GM12891 (cell line): ENCODE measurements at regions not wholly inside any gene's neighbourhood (a gene's known extent, or its start where the extent isn't known, plus 50 kb on each side); places are given as distances from the start of the nearest gene placed in this dataset.

Experiments used
- PAX5 ChIP-seq: IDR thresholded peaks from 2 replicates; pipeline ENCODE4 v1.6.1; 2011; ENCODE audit warnings: low read length, moderate library complexity, mild to moderate bottlenecking; ENCODE audit not compliant: insufficient read depth, severe bottlenecking
- POLR2A ChIP-seq: IDR thresholded peaks from 2 replicates; pipeline ENCODE4 v1.6.1; 2011; ENCODE audit warnings: low read depth, low read length, control low read depth
- POLR2AphosphoS5 ChIP-seq: IDR thresholded peaks from 2 replicates; pipeline ENCODE4 v1.6.1; 2011; ENCODE audit warnings: low read depth, low read length, control low read depth
- POU2F2 ChIP-seq: IDR thresholded peaks from 2 replicates; pipeline ENCODE4 v1.6.1; 2011; ENCODE audit warnings: low read depth, mild to moderate bottlenecking, control low read depth, low read length, moderate library complexity
- TAF1 ChIP-seq: IDR thresholded peaks from 2 replicates; pipeline ENCODE4 v1.6.1; 2011; ENCODE audit warnings: low read depth, low read length, control low read depth

- no peak for TF ChIP-seq TAF1
- no peak for TF ChIP-seq POLR2A
- TF ChIP-seq POLR2AphosphoS5: no peak
- TF ChIP-seq PAX5: no peak
- TF ChIP-seq POU2F2: no peak
Observed at GRCh38 chr16:87086575-87086974, 230.6 kb downstream of the C16orf95 start.
